ENCODE measurements at regions not wholly inside any gene's neighbourhood (a gene's known extent, or its start where the extent isn't known, plus 50 kb on each side); places are given as distances from the start of the nearest gene placed in this dataset.

- no peak for TF ChIP-seq EZH2phosphoT487 (IDR thresholded peaks at IDR 0.05)
- TF ChIP-seq CTCF (IDR thresholded peaks at IDR 0.05), result no peak
- Histone ChIP-seq H3K4me2 (no peak overlapping the region), H4K20me1 (ENCODE audit: low read depth) (no peaks in the 10 kb centered on the region), H3K27me3 (no peaks in the 10 kb centered on the region), H3K9me3 (ENCODE audit: low read depth) (no peaks in the 10 kb centered on the region), H3K9ac (no peak overlapping the region), H2AFZ (replicated peaks) (no peak overlapping the region), H3F3A (ENCODE audit: low read depth) (no peaks in the 10 kb centered on the region), H3K4me3 (no peak overlapping the region), H3K36me3 (no peaks in the 10 kb centered on the region), H3K4me1 (no peaks in the 10 kb centered on the region), H3K79me2 (ENCODE audit: low read depth) (no peaks in the 10 kb centered on the region), H3K27ac (no peak overlapping the region)
- H3K27me3 Mint-ChIP-seq (ENCODE audit: insufficient read depth, low read depth), result no peaks in the 10 kb centered on the region
- peak; percentile 27 for DNase-seq (ENCODE audit: low spot score)
- H3K4me1 Mint-ChIP-seq, result peaks cover 8% of the 10 kb centered on the region
- no peak overlapping the region for H3K27ac Mint-ChIP-seq
- H3K4me3 Mint-ChIP-seq, result no peak overlapping the region
- no peaks in the 10 kb centered on the region for H3K36me3 Mint-ChIP-seq
- no peaks in the 10 kb centered on the region for H3K9me3 Mint-ChIP-seq
These were observed 173.8 kb upstream of the RASSF8 start for GRCh38 chr12:25784669-25785068.

- Histone ChIP-seq H3K4me1 (no peaks in the 10 kb centered on the region), H4K20me1 (ENCODE audit: low read depth) (no peaks in the 10 kb centered on the region), H3K9me3 (ENCODE audit: low read depth) (no peaks in the 10 kb centered on the region), H3K79me2 (ENCODE audit: low read depth) (no peaks in the 10 kb centered on the region), H3K27ac (no peak overlapping the region), H3F3A (ENCODE audit: low read depth) (no peaks in the 10 kb centered on the region), H3K36me3 (no peaks in the 10 kb centered on the region), H3K27me3 (no peaks in the 10 kb centered on the region), H2AFZ (replicated peaks) (no peak overlapping the region), H3K4me2 (no peak overlapping the region), H3K4me3 (no peak overlapping the region), H3K9ac (no peak overlapping the region)
- Mint-ChIP-seq H3K36me3 (no peaks in the 10 kb centered on the region), H3K27ac (no peak overlapping the region), H3K4me3 (no peak overlapping the region), H3K27me3 (ENCODE audit: insufficient read depth, low read depth) (no peaks in the 10 kb centered on the region), H3K4me1 (peaks cover 8% of the 10 kb centered on the region), H3K9me3 (no peaks in the 10 kb centered on the region)
- TF ChIP-seq EZH2phosphoT487 (IDR thresholded peaks at IDR 0.05) (no peak), EZH2 (IDR thresholded peaks at IDR 0.05) (no peak), CTCF (IDR thresholded peaks at IDR 0.05) (no peak)
- no peak for DNase-seq (ENCODE audit: low spot score)
These were observed 173.3 kb upstream of the RASSF8 start for GRCh38 chr12:25785134-25785533.

GRCh38 chr12:25787701-25788100, 170.8 kb upstream of the RASSF8 start:
- Mint-ChIP-seq H3K27me3 (ENCODE audit: insufficient read depth, low read depth) (no peaks in the 10 kb centered on the region), H3K4me1 (peaks cover 8% of the 10 kb centered on the region), H3K27ac (no peak overlapping the region), H3K9me3 (no peaks in the 10 kb centered on the region), H3K36me3 (no peaks in the 10 kb centered on the region), H3K4me3 (no peak overlapping the region)
- Histone ChIP-seq H3K36me3 (no peaks in the 10 kb centered on the region), H4K20me1 (ENCODE audit: low read depth) (no peaks in the 10 kb centered on the region), H3K4me1 (no peaks in the 10 kb centered on the region), H3K27me3 (no peaks in the 10 kb centered on the region), H3K9me3 (ENCODE audit: low read depth) (no peaks in the 10 kb centered on the region), H3K27ac (no peak overlapping the region), H3K79me2 (ENCODE audit: low read depth) (no peaks in the 10 kb centered on the region), H2AFZ (replicated peaks) (no peak overlapping the region), H3K4me3 (no peak overlapping the region), H3K9ac (no peak overlapping the region), H3F3A (ENCODE audit: low read depth) (no peaks in the 10 kb centered on the region), H3K4me2 (no peak overlapping the region)
- TF ChIP-seq EZH2phosphoT487 (IDR thresholded peaks at IDR 0.05), result no peak
- no peak for DNase-seq (ENCODE audit: low spot score)

GRCh38 chr12:25788707-25789442, 169.6 kb upstream of the RASSF8 start:
- Histone ChIP-seq H3F3A (ENCODE audit: low read depth) (no peaks in the 10 kb centered on the region), H3K79me2 (ENCODE audit: low read depth) (no peaks in the 10 kb centered on the region), H3K36me3 (no peaks in the 10 kb centered on the region), H4K20me1 (ENCODE audit: low read depth) (no peaks in the 10 kb centered on the region), H2AFZ (replicated peaks) (no peak overlapping the region), H3K9ac (no peak overlapping the region), H3K4me2 (no peak overlapping the region), H3K4me3 (no peak overlapping the region), H3K27ac (no peak overlapping the region), H3K27me3 (no peaks in the 10 kb centered on the region), H3K9me3 (ENCODE audit: low read depth) (no peaks in the 10 kb centered on the region), H3K4me1 (no peaks in the 10 kb centered on the region)
- Mint-ChIP-seq H3K4me1 (peaks cover 8% of the 10 kb centered on the region), H3K36me3 (no peaks in the 10 kb centered on the region), H3K4me3 (no peak overlapping the region), H3K27ac (no peak overlapping the region), H3K27me3 (ENCODE audit: insufficient read depth, low read depth) (no peaks in the 10 kb centered on the region), H3K9me3 (no peaks in the 10 kb centered on the region)
- DNase-seq (ENCODE audit: low spot score), result no peak
- TF ChIP-seq EZH2phosphoT487 (IDR thresholded peaks at IDR 0.05), result no peak
- TF ChIP-seq CTCF (IDR thresholded peaks at IDR 0.05), result no peak
- no peak for TF ChIP-seq EZH2 (IDR thresholded peaks at IDR 0.05)

Data from neural progenitor cell (in vitro differentiated cells).